Endothelial cell of umbilical vein (primary cell): ENCODE measurements at regions not wholly inside any gene's neighbourhood (a gene's known extent, or its start where the extent isn't known, plus 50 kb on each side); places are given as distances from the start of the nearest gene placed in this dataset.

ENCODE experiments used
- BruUV-seq: library from RNA; stranded (reverse); fragments of 400-500 nt; replicated peaks from 2 replicates; lab custom pipeline; 2021; lab: Mats Ljungman, UMichigan
- CTCF ChIA-PET: fragments of 300-600, 350-600 bp; sonication (Branson Sonifier 250); formaldehyde crosslinking; loops from one replicate; lab custom pipeline; 2021; ENCODE audit warnings: antibody characterized with exemption, inconsistent platforms; lab: Charles Lee
- POLR2A ChIA-PET: fragments of 300-600, 350-600 bp; sonication (Branson Sonifier 250); formaldehyde crosslinking; loops from one replicate; lab custom pipeline; 2021; ENCODE audit warnings: antibody characterized with exemption, inconsistent platforms; lab: Charles Lee
- DNase-seq: peaks from one replicate; pipeline ENCODE4 v3.0.0-alpha.2; 2011; ENCODE audit warnings: low read depth, low spot score
- FAIRE-seq: peaks from 2 replicates; lab custom pipeline; 2011; peaks lifted over from hg19 to GRCh38; lab: Jason Lieb, UNC
- H2AFZ ChIP-seq: 2 replicates; pipeline ENCODE4 v1.6.0; 2012; ENCODE audit warnings: low read depth, low read length, control low read depth, inconsistent platforms
- H3K27ac ChIP-seq: 2 replicates; pipeline ENCODE4 v1.5.1; 2011; ENCODE audit warnings: low read depth, mild to moderate bottlenecking, control low read depth, low read length, moderate library complexity; ENCODE audit not compliant: insufficient read depth
- H3K27me3 ChIP-seq, 2 experiments: 2 replicates each; pipeline versions ENCODE4 v1.6.0 to v1.6.1; 2011; ENCODE audit warnings: low read length in 2 of 2, mixed read lengths in 1 of 2; ENCODE audit not compliant: control insufficient read depth in 2 of 2, insufficient read depth in 2 of 2
- H3K36me3 ChIP-seq, 2 experiments: 2 replicates in 1 of 2; 3 replicates in 1 of 2; pipeline ENCODE4 v1.5.1; 2011; ENCODE audit warnings: low read length in 2 of 2, mild to moderate bottlenecking in 1 of 2, moderate library complexity in 1 of 2; ENCODE audit not compliant: control insufficient read depth in 2 of 2, insufficient read depth in 2 of 2; ENCODE audit errors: extremely low read depth in 1 of 2
- H3K4me1 ChIP-seq: 3 replicates; pipeline ENCODE4 v1.5.1; 2011; ENCODE audit warnings: mild to moderate bottlenecking, low read length; ENCODE audit not compliant: control insufficient read depth, insufficient read depth; ENCODE audit errors: extremely low read depth
- H3K4me2 ChIP-seq: 2 replicates; pipeline ENCODE4 v1.6.1; 2011; ENCODE audit warnings: low read length, control low read depth, mixed read lengths; ENCODE audit not compliant: insufficient read depth
- H3K4me3 ChIP-seq, 3 experiments: fragments of 200-600 bp in 1 of 3; sonication (generic), shearing (Covaris generic) in 1 of 3; replicated peaks in 1 of 3; 2 replicates each; pipeline ENCODE4 v1.5.1; 2011 to 2016; ENCODE audit warnings: control low read depth in 3 of 3, low read length in 3 of 3, mild to moderate bottlenecking in 2 of 3, inconsistent platforms in 1 of 3, low read depth in 1 of 3, moderate library complexity in 1 of 3; ENCODE audit not compliant: insufficient read depth in 1 of 3
- H3K79me2 ChIP-seq: 2 replicates; pipeline ENCODE4 v1.6.0; 2012; ENCODE audit warnings: low read length, inconsistent platforms; ENCODE audit not compliant: control insufficient read depth, insufficient read depth
- H3K9ac ChIP-seq: replicated peaks from 2 replicates; pipeline ENCODE3; 2011; ENCODE audit warnings: low read length, control low read depth; ENCODE audit not compliant: insufficient read depth; ENCODE audit errors: extremely low read depth
- H3K9me1 ChIP-seq: replicated peaks from 3 replicates; pipeline ENCODE4 v1.6.0; 2011; ENCODE audit warnings: mild to moderate bottlenecking, low read length; ENCODE audit not compliant: control insufficient read depth, insufficient read depth; ENCODE audit errors: extremely low read depth
- H3K9me3 ChIP-seq: replicated peaks from 2 replicates; pipeline ENCODE4 v1.5.1; 2012; ENCODE audit warnings: low read length, inconsistent platforms; ENCODE audit not compliant: control insufficient read depth, insufficient read depth
- H4K20me1 ChIP-seq: replicated peaks from 2 replicates; pipeline ENCODE3; 2011; ENCODE audit warnings: mild to moderate bottlenecking, low read length; ENCODE audit not compliant: control insufficient read depth, insufficient read depth; ENCODE audit errors: extremely low read depth
- CTCF ChIP-seq, 2 donors: IDR thresholded peaks; 1 replicate in 1 of 2; 2 replicates in 1 of 2; pipeline ENCODE4 v1.5.1; 2011; ENCODE audit warnings: low read length in 2 of 2, mild to moderate bottlenecking in 2 of 2, moderate library complexity in 2 of 2, control low read depth in 1 of 2, inconsistent platforms in 1 of 2, low read depth in 1 of 2; ENCODE audit not compliant: insufficient read depth in 1 of 2; ENCODE audit errors: extremely low read depth in 1 of 2
- EZH2 ChIP-seq: IDR thresholded peaks from 2 replicates; pipeline ENCODE4 v1.6.1; 2012; ENCODE audit warnings: borderline replicate concordance, low read depth, mild to moderate bottlenecking, moderate library complexity, low read length, inconsistent platforms; ENCODE audit not compliant: severe bottlenecking
- FOS ChIP-seq: IDR thresholded peaks from 2 replicates; pipeline ENCODE4 v1.6.1; 2011; ENCODE audit warnings: mild to moderate bottlenecking, low read length, moderate library complexity, borderline replicate concordance; ENCODE audit not compliant: insufficient read depth
- GATA2 ChIP-seq: IDR thresholded peaks from 2 replicates; pipeline ENCODE4 v1.7.0; 2011; ENCODE audit warnings: low read depth, mild to moderate bottlenecking, moderate library complexity, mixed read lengths, low read length; ENCODE audit not compliant: insufficient read length, insufficient read depth
- JUN ChIP-seq: IDR thresholded peaks from 2 replicates; pipeline ENCODE4 v1.6.1; 2011; ENCODE audit warnings: borderline replicate concordance, low read depth; ENCODE audit not compliant: insufficient read length, insufficient read depth
- MAX ChIP-seq: IDR thresholded peaks from 2 replicates; pipeline ENCODE4 v1.6.1; 2011; ENCODE audit not compliant: insufficient read depth, insufficient read length
- MYC ChIP-seq: IDR thresholded peaks from one replicate; pipeline ENCODE4 v1.6.1; 2011; ENCODE audit warnings: mild to moderate bottlenecking, low read depth, low read length
- POLR2A ChIP-seq: IDR thresholded peaks from 2 replicates; pipeline ENCODE4 v1.6.1; 2012; ENCODE audit warnings: low read depth, mild to moderate bottlenecking, control low read depth, low read length
- POLR2AphosphoS5 ChIP-seq: IDR thresholded peaks from 2 replicates; pipeline ENCODE4 v1.6.1; 2012; ENCODE audit warnings: low read depth, mild to moderate bottlenecking, control low read depth, low read length, moderate library complexity; ENCODE audit not compliant: insufficient read depth
- dilution Hi-C: fragments of 300-500 bp; cut with MboI; formaldehyde crosslinking; loops from one replicate; pipeline ENCODE4 v1.15.0; 2019; ENCODE audit warnings: low sequenced_read_pairs; ENCODE audit not compliant: extremely low pct_ligation_motif_present
- intact Hi-C: fragments of 100-400 bp; cut with micrococcal nuclease; formaldehyde crosslinking; loops from one replicate; pipeline ENCODE4 v1.10.0; 2022

- BruUV-seq = no TSS peak
- no peak overlapping the region for H3K4me3 ChIP-seq
- POLR2A ChIA-PET = no interaction called here
- no peak overlapping the region for H3K27ac ChIP-seq
- no peak overlapping the region for H3K9ac ChIP-seq
- no peak for FAIRE-seq
- no peaks in the 10 kb centered on the region for H3K9me1 ChIP-seq
- no peaks in the 10 kb centered on the region for H3K4me1 ChIP-seq
- intact Hi-C loops = no loop called here
- H3K9me3 ChIP-seq = peaks cover 5% of the 10 kb centered on the region
- TF ChIP-seq FOS (no peak), CTCF (IDR thresholded peaks at IDR 0.05; ENCODE audit: extremely low read depth in 1 of 2, insufficient read depth in 1 of 2, low read depth in 1 of 2, low read length in 2 of 2) (no peak), POLR2A (no peak), MYC (no peak), POLR2AphosphoS5 (no peak)
- H3K36me3 ChIP-seq = no peaks in the 10 kb centered on the region
- H3K27me3 ChIP-seq = no peaks in the 10 kb centered on the region
- H4K20me1 ChIP-seq = no peaks in the 10 kb centered on the region
- no peaks in the 10 kb centered on the region for H3K79me2 ChIP-seq
- dilution Hi-C loops = no loop called here
- CTCF ChIA-PET = no interaction called here
- H3K4me2 ChIP-seq = no peak overlapping the region
- no peak overlapping the region for H2AFZ ChIP-seq
- DNase-seq = no peak
These were observed 286.4 kb downstream of the CMPK2 start for GRCh38 chr2:6579281-6579680.

DNA sequence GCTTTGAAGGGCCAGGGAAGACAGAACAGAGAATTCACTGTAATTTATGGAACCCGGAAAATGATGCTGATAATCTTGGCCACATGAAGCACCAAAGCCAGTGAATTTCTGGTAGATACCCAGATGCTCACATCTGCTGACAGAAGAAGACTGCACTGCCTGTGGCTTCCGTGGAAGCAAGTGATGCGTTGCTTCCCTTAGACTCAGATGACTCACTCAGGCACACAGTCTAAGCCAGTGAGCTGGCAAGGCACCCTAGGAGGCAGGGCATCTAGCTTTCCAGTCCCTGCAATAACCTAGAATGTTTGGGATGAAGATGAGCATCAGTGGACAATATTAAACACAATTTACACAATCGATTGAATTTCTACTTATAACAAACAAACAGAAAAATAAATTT is 284.7 kb downstream of the CMPK2 start:
- Histone ChIP-seq H3K9me1 (no peaks in the 10 kb centered on the region), H3K4me1 (no peaks in the 10 kb centered on the region), H3K4me3 (no peak overlapping the region), H3K4me2 (no peak overlapping the region), H4K20me1 (no peaks in the 10 kb centered on the region), H3K9me3 (peaks cover 7% of the 10 kb centered on the region), H3K36me3 (no peaks in the 10 kb centered on the region), H3K27ac (no peak overlapping the region), H3K79me2 (no peaks in the 10 kb centered on the region), H3K27me3 (no peaks in the 10 kb centered on the region), H2AFZ (no peak overlapping the region), H3K9ac (no peak overlapping the region)
- intact Hi-C loops = no loop called here
- POLR2A ChIA-PET = no interaction called here
- no peak for TF ChIP-seq POLR2AphosphoS5
- TF ChIP-seq FOS = no peak
- no peak for TF ChIP-seq CTCF (IDR thresholded peaks at IDR 0.05; ENCODE audit: extremely low read depth in 1 of 2, insufficient read depth in 1 of 2, low read depth in 1 of 2, low read length in 2 of 2)
- no peak for TF ChIP-seq JUN
- no peak for TF ChIP-seq GATA2
- no peak for TF ChIP-seq POLR2A
- no peak for TF ChIP-seq EZH2
- no peak for TF ChIP-seq MAX
- TF ChIP-seq MYC = no peak
- no TSS peak for BruUV-seq
- CTCF ChIA-PET = no interaction called here
- FAIRE-seq (no peak), DNase-seq (no peak)
- dilution Hi-C loops = no loop called here
